ENCODE measurements at regions not wholly inside any gene's neighbourhood (a gene's known extent, or its start where the extent isn't known, plus 50 kb on each side); places are given as distances from the start of the nearest gene placed in this dataset.

DNA sequence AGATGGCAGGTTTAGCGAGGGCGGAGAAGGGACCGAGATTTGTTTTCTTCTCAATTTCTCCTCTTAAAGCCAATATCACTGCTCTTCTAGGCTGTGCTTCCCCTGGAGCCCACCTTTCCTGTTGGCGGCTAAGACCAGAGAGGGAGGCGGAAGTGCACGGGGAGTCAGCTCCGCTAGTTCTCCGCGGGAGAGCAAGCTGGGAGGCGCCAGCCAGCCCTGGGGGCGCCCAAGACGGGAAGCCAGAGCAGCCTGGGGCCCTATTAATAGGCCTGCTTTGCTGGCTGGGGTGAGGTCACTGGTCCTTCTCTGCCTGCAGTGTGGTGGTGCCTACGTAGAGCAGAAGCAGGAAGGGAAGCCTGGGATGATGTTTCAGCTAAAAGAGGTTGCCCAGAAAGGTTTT is 61.6 kb downstream of the LSM5 start:
- DNase-seq (ENCODE audit: low read depth in 2 of 3, low spot score in 1 of 3): no peak

DNA sequence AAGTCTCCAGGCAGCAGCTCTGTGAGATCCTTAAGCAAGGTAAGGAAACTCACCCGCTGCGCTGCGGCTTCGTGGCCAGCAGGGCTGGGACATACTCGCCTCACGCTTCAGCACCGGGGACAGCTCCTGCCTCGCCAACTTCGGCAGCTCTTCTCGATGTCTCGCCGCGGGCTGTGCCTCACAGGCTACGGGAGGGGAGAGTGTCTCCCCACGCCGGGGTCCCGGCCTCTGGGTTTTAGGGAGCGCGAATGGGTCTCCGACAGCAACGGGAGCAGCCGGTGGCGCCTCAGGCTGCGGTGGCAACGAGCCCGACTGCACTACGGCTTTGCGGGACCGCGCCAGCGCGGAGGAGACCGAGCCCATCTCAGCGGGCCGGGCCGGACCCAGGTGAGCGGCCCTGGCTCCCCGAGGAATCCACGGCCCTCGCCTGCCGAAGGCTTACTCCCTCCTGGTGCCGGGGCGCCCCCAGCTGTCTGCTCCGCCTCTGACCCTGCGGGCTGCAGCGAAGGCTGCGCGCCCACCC is 62.4 kb downstream of the LSM5 start:
- peak; percentile 48 to 60 (median 51) for DNase-seq (ENCODE audit: low read depth in 2 of 3, low spot score in 1 of 3)

DNA sequence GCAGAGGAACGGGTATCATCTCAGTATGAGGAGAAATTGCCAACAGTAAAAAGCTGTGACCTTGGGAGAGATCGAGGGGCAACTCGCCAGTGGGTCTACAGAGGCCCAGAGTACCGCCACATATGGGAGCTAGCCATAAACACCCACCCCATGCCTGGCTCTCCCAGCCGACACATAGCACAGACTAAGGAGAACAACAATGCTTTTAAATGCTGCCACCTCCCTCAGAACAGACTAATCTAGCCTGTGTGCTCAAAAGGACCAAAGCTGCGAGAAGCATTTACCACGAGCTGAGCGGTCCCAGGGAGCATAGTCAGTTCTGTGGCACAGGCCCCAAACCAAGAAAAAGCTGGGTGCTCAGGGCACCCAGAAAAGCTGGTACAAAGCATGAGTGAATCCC is 73.3 kb downstream of the LSM5 start:
- DNase-seq (ENCODE audit: low read depth in 2 of 3, low spot score in 1 of 3): no peak

DNA sequence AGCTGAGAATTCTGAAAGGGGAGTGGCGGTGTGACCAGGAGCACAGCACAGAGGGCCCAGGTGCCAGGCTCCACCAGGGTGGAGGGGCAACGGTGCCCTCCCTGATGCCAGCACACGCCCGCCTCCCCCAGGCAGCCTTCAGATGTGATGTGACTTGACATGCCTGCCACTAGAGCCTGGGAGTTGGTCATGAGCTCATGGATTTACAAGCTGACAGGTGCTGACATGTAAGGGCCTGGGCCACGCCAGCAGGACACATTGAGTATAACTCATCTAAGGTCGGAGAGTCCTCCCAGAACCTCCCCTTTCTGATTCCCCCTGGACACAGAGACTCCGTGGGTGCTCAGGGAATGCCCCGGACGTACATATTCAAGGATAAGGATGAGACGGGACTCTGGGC is 74.2 kb downstream of the LSM5 start:
- no peak for DNase-seq (ENCODE audit: low read depth in 2 of 3, low spot score in 1 of 3)

DNA sequence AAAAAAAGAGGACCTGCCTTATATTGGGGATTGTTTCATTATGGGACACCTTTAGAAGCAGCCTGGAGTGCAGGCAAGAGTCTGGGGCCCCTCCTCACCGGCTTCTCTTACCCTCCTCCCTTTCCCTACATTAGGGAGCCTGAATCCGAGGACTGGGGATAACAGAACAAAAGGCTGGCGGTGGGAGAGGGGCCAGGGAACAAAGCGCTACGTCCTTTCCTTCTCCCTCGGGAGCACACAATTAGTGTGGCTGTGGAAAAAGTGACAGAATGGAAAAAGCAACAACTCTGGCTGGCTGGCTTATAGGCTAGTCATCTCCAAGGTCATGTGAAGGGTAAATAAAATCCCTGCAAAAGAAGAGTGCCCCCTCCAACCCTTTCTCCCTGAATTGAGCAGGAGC is 74.7 kb downstream of the LSM5 start:
- DNase-seq (ENCODE audit: low read depth in 2 of 3, low spot score in 1 of 3): no peak

DNA sequence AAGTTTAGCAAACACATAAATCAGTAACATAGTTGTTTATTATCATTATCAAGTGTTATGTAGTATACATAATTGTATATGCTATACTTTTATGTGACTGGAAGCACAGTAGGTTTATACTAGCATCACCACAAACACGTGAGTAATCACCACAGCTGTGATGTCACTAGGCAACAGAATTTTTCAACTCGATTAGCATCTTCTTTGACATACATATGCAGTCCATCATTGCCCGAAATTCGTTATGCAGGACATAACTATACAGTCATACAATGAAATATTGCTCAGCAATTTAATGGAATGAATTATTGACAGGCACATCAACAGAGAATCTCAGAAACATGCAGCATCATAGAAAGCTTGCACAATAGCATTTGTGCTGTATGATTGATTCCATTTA is 77.7 kb downstream of the LSM5 start:
- DNase-seq (ENCODE audit: low read depth in 2 of 3, low spot score in 1 of 3): no peak

DNA sequence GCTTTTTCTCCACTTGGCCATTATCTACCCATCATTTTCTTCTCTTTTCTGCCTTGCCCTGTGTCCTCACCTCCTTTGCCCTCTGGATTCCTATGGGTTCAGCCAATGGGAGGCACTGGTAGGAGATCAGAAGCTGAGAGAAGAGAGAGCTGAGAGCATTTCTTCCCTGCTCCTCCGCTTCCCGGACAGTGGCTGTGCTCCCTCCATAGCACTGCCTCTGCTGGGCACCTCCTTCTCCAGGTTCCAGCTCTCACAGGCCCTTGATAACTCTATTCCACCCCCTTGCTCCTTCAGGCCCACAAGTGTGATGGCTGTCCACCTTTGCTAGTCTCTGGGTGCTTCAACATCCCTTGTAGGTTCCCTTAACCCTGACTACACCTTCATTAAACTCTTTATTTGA is 79.6 kb downstream of the LSM5 start:
- no peak for DNase-seq (ENCODE audit: low read depth in 2 of 3, low spot score in 1 of 3)

DNA sequence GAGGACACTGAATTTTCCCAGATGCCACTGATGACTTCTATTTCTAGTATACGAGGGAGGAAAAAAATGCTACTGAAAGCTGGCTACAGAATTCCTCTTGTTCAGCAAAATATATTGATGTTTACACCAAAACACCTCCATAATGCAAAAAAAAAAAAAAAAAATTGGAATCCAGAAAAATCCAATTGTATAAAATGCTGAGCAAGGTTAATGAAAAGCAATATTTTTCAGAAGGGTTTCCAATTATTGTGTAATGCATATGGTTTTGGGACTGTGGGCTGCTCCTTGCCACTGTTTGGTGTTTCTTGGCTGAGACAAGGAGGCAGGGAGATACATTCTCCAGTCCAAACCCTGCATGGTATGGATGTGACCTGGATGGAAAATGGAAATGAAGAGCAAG is 83.8 kb downstream of the LSM5 start:
- DNase-seq (ENCODE audit: low read depth in 2 of 3, low spot score in 1 of 3): no peak

DNA sequence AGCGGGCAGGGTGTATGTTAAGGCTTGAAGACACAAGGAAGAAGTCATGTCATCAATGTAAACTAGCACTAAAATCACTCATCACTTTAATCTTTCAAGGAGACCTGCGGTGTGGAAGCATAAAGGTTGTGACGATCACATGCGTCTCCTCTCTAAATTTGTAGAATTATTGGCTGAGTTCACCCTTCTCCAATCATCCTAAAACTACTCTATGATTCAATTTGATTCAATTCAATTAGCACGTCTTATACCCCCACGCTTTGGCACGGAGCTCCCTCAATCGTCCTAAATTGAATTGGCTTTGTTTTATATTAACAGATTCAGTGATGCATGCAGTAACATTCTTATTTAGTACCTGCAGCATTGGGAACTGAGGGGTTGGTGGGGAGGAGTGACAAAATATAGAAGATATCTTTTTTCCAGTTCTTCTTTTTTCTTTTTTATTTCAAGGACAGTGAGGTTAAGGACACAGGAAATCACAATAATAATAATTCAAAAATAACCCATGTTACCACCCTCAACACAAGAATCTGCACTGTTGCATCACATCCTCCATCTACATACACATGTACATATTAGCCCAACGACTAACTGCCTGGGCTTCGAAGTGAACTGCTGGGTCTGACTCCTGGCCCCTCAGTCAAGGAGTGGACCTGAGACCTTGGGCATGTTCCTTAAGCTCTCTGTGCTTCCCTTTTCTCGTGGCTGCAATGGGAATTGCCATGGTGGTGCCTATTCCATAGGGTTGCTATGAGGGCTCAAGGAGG is 86.5 kb downstream of the LSM5 start:
- no peak for DNase-seq (ENCODE audit: low read depth in 2 of 3, low spot score in 1 of 3)

DNA sequence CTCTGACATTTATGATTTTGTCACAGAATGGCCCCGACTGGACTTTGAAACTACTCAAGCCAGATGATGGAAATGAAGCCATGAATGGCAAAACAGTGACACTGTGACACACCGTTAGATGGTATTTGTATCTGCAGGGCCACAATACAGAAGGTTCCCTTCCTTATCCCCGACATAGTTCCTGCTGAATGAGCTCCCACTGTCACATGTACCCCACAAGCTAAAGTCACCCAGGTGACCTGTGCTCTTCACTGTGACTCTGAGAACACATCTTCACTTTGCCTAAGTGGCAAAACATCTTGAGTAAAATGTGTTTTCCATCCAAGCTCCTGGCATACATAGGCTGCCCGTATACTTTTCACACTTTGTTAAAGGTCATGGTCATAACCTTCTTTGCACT is 89.5 kb downstream of the LSM5 start:
- DNase-seq (ENCODE audit: low read depth in 2 of 3, low spot score in 1 of 3): no peak

DNA sequence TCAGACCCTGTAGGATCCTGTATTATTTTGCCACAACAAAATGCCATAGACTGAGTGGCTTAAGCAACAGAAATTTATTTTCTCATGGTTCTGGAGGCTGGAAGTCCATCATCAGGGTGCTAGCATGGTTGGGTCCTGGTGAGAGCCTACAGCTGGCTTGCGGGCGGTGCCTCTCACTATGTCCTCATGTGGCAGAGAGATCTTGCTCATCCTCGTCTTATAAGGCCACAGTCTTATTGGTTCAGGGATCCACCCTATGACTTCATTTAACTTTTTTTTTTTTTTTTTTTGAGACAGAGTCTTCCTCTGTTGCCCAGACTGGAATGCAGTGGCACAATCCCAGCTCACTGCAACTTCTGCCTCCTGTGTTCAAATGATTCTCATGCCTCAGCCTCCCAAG is 90.9 kb downstream of the LSM5 start:
- DNase-seq (ENCODE audit: low read depth in 2 of 3, low spot score in 1 of 3): no peak

DNA sequence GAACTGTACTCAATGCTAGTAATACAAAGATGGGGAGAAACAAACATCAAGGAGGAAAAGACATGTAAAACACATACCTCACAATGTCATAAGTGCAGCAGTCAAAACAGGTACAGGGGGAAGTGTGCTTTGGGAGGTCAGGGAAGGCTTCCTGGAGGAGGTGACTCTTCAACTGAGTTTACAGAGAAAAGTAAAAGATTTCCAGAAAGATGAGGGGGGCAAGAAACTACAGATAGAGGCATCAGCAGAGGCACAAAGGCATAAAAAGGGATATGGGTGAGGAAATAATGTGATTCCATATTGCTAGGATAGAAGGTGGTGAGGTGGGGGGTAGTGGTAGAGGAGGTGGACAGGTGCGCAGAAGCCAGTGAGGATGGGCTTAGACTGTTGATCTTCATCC is 95.0 kb downstream of the LSM5 start:
- DNase-seq (ENCODE audit: low read depth in 2 of 3, low spot score in 1 of 3): no peak

DNA sequence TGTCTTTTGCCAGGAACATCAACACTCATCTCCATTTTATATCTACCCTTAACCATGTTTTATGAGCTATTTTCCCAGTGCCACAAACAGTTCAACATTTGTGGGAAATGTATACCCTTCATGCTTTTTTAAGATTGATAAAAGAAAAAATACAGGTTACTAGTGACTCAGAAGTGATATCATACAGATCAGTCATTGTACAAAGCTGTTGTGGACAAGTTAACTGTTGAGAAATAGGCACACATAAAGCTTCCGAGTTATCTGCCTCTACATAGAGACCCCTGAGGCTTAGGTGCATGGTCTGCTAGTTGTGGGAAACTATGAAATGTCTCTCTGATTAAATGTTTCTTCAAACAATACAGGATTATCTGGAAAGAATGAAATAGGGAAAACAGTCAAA is 96.3 kb downstream of the LSM5 start:
- no peak for DNase-seq (ENCODE audit: low read depth in 2 of 3, low spot score in 1 of 3)

DNA sequence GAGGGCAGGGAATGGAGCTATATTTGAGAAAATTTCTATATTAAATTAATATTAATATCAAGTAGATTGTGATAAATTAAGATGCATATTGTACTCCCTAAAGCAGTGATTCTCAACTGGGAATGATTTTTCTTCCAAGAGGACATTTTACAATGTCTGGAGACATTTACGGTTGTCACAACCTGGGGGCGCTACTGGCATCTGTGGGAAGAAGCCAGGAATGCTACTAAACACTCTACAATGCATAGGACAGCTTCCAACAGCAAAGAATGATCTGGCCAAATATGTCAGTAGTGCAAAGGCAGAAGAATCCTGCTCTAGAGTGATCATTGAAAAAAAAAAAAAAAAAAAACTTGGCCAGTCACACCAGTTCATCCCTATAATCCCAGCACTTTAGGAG is 100.0 kb downstream of the LSM5 start:
- no peak for DNase-seq (ENCODE audit: low read depth in 2 of 3, low spot score in 1 of 3)

DNA sequence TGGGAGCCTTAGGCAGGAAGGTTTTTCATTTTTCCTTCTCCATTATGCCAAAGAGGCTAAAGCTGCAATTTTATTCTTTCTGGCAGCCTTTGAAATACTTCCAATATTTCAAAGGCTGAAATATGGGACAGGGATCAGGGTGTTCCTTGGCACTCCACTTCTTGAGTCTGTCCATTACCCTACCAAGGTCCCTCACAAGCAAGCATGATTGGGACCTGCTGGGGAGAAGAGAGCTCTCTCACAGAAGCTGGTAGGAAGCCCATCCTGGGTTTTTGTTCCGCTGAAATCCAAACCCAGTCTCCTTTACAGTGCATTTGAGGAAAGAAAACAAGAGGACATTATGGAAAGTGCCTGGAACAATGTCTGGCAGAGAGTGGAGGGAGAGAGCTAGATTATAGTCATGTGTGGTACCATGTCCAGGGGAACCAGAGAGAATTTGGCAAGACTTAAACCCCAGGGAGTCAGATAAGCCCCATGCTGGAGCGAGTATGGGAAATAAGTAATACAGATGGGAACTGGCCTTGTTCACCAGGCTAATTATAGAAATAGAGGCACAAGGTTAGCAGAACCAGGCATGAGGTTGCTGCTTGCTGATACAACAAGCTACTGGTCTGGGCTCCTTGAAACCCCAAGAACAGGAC is 104.7 kb downstream of the LSM5 start:
- no peak for DNase-seq (ENCODE audit: low read depth in 2 of 3, low spot score in 1 of 3)

DNA sequence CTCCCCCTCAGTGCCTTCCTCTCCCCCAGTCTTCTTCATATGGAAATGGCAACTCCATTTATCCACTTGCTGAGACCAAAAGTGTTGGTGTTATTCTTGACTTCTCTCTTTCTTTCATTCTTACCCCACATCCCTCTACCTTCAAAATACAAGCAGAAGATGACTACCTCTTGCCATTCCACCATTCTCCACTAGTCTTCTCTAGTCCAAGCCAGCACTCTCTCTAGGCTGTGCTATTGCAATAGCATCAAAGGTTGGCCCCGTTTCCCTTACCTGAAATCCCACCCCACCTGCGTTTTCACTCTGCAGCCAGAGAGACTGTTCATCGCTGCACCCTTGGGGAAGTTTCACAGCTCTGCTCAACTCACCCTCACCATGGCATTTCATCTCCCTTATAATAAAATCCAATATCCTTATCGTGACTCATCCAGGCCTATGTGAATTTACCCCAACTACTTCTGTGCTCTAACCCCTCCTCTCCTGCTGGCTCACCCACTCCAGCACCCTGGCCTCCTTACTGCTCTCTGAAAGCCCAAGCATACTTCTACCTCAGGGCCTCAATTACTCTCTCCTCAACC is 109.1 kb downstream of the LSM5 start:
- DNase-seq (ENCODE audit: low read depth in 2 of 3, low spot score in 1 of 3): no peak

DNA sequence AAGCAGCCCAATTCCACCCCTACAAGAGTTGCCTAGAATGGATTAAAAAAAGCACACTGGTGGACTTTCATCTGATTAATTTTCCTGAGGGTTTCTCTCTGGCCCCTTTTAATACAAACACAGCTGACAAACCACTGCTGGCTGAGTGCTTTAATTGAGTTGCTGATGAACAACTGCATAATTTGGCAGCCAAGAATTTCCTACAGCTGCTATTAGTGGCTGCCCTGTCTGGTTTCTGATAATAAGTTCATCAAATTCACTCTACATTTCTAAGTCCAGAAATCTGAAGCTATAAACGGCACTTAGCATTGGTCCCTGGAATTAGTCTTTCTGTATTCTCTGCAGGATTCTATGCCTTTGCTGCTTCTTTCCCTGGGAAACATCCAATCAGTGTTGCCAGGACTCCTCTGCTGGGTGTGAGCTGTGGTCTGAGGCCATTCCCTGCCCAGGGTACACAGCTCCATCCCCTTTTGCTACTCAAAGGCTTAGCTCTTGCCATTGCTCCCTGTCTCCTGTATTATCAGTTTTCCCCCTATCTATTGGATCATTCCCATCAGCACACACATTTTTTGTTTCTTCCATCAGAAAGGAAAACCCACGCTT is 110.6 kb downstream of the LSM5 start:
- no peak for DNase-seq (ENCODE audit: low read depth in 2 of 3, low spot score in 1 of 3)

DNA sequence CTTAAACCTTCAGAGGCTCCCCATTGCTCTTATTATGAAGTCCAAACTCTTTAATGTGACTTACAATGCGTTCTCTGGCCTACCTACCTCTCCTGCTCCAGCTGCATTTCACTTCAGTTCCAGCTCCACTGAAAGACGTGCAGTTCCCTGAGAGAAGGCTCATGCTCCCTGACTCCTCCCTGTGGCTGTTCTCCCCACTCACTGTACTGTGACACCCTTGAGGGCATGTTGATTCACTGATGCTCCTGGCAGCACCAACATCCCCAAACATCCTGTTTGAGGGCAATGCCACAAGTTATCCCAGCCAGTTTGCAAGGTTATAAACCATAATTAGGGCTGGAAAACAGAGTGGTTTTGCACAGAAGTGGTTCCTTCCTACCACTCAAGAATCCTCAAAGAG is 111.2 kb downstream of the LSM5 start:
- no peak for DNase-seq (ENCODE audit: low read depth in 2 of 3, low spot score in 1 of 3)

DNA sequence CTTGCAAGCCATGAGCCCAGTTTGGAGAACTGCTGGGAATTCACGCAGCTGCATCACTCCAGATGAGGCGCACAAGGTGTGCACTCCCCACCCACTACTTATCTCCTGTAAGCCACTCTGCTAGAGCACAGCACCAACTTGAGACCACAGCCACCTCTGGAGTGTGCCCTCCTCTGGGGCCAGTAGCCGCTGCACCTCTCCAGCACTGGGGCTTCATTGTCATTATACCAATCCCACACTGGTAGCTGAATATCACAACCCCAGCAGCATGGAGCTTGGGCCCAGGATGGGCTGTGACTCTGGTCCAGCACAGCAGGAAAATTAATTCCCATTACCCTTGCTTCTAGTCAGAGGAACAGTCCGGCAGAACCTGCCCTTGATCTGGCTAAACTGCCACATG is 125.6 kb downstream of the LSM5 start:
- DNase-seq (ENCODE audit: low read depth in 2 of 3, low spot score in 1 of 3): no peak

DNA sequence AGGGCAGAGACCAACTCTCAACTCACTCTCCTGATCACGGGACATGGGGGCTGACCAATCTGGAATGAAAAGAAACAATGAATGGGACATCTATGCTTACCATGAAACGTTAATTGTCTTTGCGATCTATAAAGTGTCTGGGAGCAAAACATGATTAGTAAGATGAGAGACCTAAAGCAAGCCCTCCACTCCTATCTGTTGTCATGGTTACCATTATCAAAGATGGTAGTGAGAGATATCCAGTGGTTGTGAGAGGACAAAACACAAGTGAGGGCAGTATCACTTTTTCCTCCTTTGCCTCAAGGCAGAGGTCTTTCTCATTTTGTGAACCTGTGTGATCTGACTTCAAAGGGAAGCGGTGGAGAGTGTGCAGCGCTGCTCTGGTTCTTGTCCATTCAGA is 130.1 kb downstream of the LSM5 start:
- DNase-seq (ENCODE audit: low read depth in 2 of 3, low spot score in 1 of 3): no peak

DNA sequence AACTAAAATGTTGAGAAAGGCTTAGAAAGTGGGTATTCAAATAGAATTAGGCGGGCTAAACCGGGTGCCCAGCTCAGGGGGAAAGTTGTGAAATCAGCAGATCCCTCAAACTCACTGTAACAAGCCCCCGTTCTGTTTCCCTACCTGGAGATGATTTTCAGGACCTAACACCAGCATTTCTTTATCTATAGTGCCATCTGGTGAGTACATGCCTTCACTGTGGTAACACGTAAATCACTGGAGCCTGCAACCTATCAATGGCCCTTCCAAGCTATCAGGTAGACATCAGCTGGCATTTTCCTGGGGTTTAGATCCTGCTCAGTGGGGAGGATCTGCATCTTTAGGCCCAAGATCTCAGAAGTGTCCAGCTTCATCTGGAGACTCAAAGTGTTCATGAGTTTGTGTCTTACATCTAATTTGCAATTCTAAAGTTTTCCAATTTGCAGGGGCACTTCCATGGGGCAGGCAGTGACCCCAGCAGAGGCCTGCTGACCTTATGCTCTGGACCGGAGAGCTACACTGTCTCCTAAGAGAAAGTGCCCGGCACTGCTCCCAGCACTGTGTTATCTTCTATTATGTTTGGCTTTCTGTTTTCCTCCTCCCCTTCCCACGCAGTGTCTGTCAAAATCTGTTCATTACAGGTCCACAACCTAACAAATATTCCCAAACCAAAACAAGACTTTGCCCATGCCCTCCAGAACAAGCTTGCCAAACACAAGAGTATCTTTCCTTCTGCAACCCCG is 132.5 kb downstream of the LSM5 start:
- no peak for DNase-seq (ENCODE audit: low read depth in 2 of 3, low spot score in 1 of 3)
